ENCODE measurements at regions not wholly inside any gene's neighbourhood (a gene's known extent, or its start where the extent isn't known, plus 50 kb on each side); places are given as distances from the start of the nearest gene placed in this dataset.

- DNase-seq (ENCODE audit: extremely low read depth, insufficient read length), result no peak
- H3K27me3 ChIP-seq (replicated peaks; ENCODE audit: control insufficient read depth, insufficient read depth, low read length), result no peaks in the 10 kb centered on the region
- TF ChIP-seq, protein P1, sequence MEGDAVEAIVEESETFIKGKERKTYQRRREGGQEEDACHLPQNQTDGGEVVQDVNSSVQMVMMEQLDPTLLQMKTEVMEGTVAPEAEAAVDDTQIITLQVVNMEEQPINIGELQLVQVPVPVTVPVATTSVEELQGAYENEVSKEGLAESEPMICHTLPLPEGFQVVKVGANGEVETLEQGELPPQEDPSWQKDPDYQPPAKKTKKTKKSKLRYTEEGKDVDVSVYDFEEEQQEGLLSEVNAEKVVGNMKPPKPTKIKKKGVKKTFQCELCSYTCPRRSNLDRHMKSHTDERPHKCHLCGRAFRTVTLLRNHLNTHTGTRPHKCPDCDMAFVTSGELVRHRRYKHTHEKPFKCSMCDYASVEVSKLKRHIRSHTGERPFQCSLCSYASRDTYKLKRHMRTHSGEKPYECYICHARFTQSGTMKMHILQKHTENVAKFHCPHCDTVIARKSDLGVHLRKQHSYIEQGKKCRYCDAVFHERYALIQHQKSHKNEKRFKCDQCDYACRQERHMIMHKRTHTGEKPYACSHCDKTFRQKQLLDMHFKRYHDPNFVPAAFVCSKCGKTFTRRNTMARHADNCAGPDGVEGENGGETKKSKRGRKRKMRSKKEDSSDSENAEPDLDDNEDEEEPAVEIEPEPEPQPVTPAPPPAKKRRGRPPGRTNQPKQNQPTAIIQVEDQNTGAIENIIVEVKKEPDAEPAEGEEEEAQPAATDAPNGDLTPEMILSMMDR (IDR thresholded peaks at IDR 0.05; ENCODE audit: insufficient read depth, low read length, poor library complexity, severe bottlenecking), result no peak
- H3K4me3 ChIP-seq (replicated peaks; ENCODE audit: low read depth, low read length), result no peak overlapping the region
- H3K36me3 ChIP-seq (ENCODE audit: control insufficient read depth, insufficient read depth, low read length), result no peaks in the 10 kb centered on the region
Measured at GRCh38 chr5:167177736-167178135, 1113.7 kb upstream of the WWC1 start.

- Histone ChIP-seq H3K36me3 (ENCODE audit: control insufficient read depth, insufficient read depth, low read length) (no peaks in the 10 kb centered on the region), H3K4me3 (replicated peaks; ENCODE audit: low read depth, low read length) (no peak overlapping the region), H3K27me3 (replicated peaks; ENCODE audit: control insufficient read depth, insufficient read depth, low read length) (no peaks in the 10 kb centered on the region)
- TF ChIP-seq, protein P1 (IDR thresholded peaks at IDR 0.05; ENCODE audit: insufficient read depth, low read length, poor library complexity, severe bottlenecking), result no peak
- no peak for DNase-seq (ENCODE audit: extremely low read depth, insufficient read length)
Measured at GRCh38 chr5:167180906-167181305, 1110.5 kb upstream of the WWC1 start.

GRCh38 chr5:167205881-167206280 lies 1085.6 kb upstream of the WWC1 start:
- Histone ChIP-seq H3K36me3 (ENCODE audit: control insufficient read depth, insufficient read depth, low read length) (no peaks in the 10 kb centered on the region), H3K27me3 (replicated peaks; ENCODE audit: control insufficient read depth, insufficient read depth, low read length) (no peaks in the 10 kb centered on the region), H3K4me3 (replicated peaks; ENCODE audit: low read depth, low read length) (no peak overlapping the region)
- TF ChIP-seq, protein P1 (IDR thresholded peaks at IDR 0.05; ENCODE audit: insufficient read depth, low read length, poor library complexity, severe bottlenecking), result no peak
- DNase-seq (ENCODE audit: extremely low read depth, insufficient read length), result no peak

GRCh38 chr5:167207081-167207480 lies 1084.4 kb upstream of the WWC1 start:
- Histone ChIP-seq H3K4me3 (replicated peaks; ENCODE audit: low read depth, low read length) (no peak overlapping the region), H3K36me3 (ENCODE audit: control insufficient read depth, insufficient read depth, low read length) (no peaks in the 10 kb centered on the region), H3K27me3 (replicated peaks; ENCODE audit: control insufficient read depth, insufficient read depth, low read length) (no peaks in the 10 kb centered on the region)
- DNase-seq (ENCODE audit: extremely low read depth, insufficient read length), result no peak
- TF ChIP-seq, protein P1 (IDR thresholded peaks at IDR 0.05; ENCODE audit: insufficient read depth, low read length, poor library complexity, severe bottlenecking), result no peak

GRCh38 chr5:167208911-167209310 lies 1082.5 kb upstream of the WWC1 start:
- TF ChIP-seq, protein P1 (IDR thresholded peaks at IDR 0.05; ENCODE audit: insufficient read depth, low read length, poor library complexity, severe bottlenecking), result no peak
- no peak for DNase-seq (ENCODE audit: extremely low read depth, insufficient read length)
- Histone ChIP-seq H3K36me3 (ENCODE audit: control insufficient read depth, insufficient read depth, low read length) (no peaks in the 10 kb centered on the region), H3K27me3 (replicated peaks; ENCODE audit: control insufficient read depth, insufficient read depth, low read length) (no peaks in the 10 kb centered on the region), H3K4me3 (replicated peaks; ENCODE audit: low read depth, low read length) (no peak overlapping the region)

DNA sequence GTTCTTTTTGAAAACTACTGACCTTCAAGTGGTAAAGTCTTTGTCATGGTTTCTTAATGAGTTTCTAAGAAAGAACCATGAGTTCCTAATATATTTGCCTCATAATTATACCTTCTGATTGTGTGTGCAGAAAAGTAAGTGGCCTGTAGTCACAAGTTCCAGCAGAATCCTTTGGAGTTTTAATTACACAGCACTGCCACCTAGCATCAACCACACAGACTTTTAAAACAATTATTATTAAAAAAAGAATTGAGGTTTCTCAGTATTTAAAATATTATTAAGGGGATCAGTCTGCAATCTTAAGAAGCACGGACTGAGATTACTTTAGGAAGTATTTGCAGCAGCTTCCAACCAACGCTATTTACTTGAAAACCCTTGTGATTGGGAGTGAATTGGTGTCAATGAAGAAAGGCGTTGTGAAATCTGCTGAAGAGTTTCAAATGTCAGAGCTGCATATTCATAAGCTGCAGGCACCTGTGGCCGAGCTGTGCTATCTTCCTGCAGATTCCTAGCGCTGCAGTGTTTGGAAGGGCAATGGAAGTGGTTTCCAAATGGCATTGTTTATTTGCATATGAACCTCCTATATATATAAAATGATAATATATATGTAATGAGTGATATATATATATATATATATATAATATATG lies 1074.2 kb upstream of the WWC1 start:
- Histone ChIP-seq H3K36me3 (ENCODE audit: control insufficient read depth, insufficient read depth, low read length) (no peaks in the 10 kb centered on the region), H3K4me3 (replicated peaks; ENCODE audit: low read depth, low read length) (no peak overlapping the region), H3K27me3 (replicated peaks; ENCODE audit: control insufficient read depth, insufficient read depth, low read length) (no peaks in the 10 kb centered on the region)
- TF ChIP-seq, protein P1 (IDR thresholded peaks at IDR 0.05; ENCODE audit: insufficient read depth, low read length, poor library complexity, severe bottlenecking), result no peak
- DNase-seq (ENCODE audit: extremely low read depth, insufficient read length), result no peak
